ENCODE measurements at regions not wholly inside any gene's neighbourhood (a gene's known extent, or its start where the extent isn't known, plus 50 kb on each side); places are given as distances from the start of the nearest gene placed in this dataset.
"Not testable (repeated sequence)": the region's sequence is repeated elsewhere in the genome, so short reads cannot be mapped to it uniquely, and the experiment has no call there.

GRCh38 chr10:8396675-8397074, 342.2 kb downstream of the GATA3 start:
- no peak for DNase-seq

GRCh38 chr10:8398771-8399170, 344.3 kb downstream of the GATA3 start:
- no peak for DNase-seq

DNA sequence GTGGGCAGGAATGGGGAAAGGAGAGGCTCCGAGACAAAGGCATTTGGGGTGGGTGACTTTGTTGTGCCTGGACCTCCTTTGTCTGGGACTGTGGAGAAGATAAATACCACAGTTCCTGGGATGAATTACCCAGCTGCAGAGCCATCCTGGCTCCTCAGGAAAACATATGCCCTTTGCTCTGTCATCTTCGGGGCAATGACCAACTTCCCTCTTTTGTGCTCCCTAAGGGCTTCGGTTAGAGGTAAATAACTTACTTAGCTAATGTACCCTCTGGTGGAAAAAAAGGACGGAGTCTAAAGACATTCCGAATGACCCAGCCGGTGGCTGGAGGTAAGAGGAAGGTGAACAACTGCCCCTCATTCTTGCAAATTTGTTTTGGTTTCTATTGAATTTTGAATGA, 345.7 kb downstream of the GATA3 start:
- no peak for DNase-seq

- DNase-seq = no peak
Measured at GRCh38 chr10:8400892-8401291, 346.4 kb downstream of the GATA3 start.

GRCh38 chr10:8401531-8401930, 347.0 kb downstream of the GATA3 start:
- no peak for DNase-seq

DNA sequence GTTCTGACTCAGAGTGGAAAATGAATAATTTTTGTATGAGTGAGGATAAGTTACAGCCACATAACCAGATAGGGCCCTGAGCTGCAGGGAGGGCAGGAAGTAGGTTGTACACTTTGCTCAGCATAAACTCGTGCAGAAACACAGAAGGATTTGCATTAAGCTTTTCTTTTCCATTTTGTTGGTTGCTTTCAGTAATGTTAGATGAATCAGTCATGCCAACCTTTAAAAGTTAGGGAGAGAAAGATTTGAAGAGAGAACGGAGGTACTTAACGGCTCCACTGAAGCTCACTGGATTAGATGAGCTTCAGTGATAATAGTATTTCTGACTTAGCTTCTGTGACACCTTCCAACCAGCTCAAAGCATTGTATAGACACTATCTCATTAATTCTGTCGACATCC, 348.1 kb downstream of the GATA3 start:
- peak; percentile 62 for DNase-seq

DNA sequence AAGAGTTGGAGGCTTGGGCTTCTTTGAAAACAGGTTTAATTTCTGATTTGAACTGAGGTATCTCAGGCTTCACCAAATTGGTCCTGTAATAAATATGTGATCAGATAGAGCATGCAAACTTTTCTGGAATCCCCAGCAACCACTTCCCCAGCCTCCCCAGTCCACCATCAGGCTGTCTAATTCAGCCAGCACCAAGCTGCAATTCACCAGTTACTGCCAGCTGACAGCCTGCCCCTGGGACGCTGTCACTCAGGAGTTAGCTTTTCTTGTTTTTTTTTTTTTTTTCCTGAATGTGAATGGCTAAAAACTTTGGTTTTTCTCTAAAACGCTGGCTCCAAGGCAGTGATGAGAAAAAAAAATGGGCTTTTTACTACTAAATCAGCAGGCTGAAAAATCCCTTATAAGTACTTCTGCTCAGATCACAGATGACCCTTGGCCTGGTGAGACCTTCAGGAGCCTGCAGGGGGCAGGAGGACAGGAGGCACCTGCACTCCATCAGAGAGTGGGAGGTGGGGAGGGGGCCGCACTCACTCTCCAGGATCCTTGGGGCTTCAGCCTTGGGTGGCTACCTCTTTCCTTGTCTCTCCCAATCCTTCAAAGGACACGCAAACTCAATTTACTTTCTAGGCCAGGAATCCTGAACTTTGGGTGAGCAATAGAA, 349.4 kb downstream of the GATA3 start:
- no peak for DNase-seq

DNA sequence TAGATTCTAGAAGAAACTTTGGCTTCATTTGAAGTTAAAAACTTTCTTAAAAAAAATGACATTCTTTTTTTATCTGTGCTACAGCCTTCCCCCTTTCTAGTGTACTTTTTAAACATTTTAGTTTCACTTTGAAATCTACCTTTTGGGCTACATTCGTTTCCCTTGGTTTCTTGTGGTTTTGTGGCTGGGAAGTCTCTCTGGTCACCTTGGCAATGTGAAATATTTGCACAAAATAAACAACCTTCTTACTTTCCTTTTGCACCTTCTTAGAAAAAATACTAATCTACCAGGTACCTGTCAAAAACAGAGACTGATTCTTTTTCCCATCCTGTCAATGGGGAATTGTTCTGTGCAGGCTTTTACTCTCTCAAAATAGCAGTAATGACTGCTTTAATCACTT, 350.2 kb downstream of the GATA3 start:
- no peak for DNase-seq

GRCh38 chr10:8405596-8405995, 351.1 kb downstream of the GATA3 start:
- DNase-seq = no peak

- no peak for DNase-seq
Measured at GRCh38 chr10:8407501-8408021, 353.1 kb downstream of the GATA3 start.

- no peak for DNase-seq
Measured at GRCh38 chr10:8410506-8410905, 356.0 kb downstream of the GATA3 start.

DNA sequence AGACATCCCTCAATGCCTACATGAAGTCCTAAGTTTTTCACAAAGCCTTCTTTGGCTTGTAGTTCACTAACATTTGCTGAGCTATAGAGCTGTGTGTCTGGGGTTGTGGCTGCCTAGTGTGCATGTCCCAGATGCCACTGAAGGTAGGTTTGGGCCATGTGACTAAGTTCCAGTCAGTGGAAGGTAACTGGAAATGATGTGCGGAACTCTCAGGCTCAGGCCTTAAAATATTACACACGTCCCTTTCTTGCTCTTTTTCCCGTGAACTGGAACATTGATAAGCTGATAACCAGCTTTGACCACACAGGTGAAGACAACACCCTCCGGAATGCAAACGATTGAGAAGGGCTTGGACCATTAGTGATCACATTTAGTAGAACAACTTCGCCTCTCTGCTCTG, 358.1 kb downstream of the GATA3 start:
- DNase-seq = no peak

- DNase-seq = not testable (repeated sequence)
Measured at GRCh38 chr10:8415029-8415428, 360.5 kb downstream of the GATA3 start.

DNA sequence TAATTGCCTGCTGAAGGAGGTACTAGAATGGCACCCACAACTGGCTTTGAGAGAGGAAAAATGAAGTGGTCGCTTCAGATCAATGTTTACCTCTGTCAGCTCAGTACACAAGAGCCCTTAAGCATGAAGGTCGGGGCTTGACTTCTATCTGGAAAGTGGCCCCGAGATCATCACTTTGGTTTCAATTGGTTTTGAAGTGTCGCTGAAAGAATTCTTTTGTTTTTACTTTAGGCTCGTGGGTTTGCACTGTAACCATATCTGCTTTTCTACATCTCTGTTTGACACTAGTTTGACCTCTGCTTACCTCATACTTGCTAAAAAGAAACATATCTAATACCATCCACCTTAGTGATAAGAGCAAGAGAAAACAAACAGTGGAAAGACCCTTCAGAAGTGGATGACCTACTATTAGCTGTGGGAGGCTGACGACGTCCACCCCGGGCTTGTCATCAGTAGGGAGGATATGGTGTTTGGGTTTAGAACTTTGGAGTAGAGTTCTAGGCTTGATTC, 361.8 kb downstream of the GATA3 start:
- DNase-seq = no peak

DNA sequence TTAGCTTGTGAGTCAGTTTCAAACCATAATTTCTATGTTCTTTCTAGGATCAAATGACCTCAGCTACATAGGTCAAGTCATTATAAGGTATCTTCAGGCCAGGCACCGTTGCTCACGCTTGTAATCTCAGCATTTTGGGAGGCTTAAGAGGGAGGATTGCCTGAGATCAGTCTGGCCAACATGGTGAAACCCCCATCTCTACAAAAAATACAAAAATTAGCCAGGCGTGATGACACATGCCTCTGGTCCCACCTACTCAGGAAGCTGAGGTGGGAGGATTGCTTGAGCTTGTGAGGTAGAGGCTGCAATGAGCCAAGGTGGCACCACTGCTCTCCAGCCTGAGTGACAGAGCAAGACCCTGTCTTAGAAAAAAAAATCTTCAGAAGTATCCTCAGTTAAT, 362.3 kb downstream of the GATA3 start:
- no peak for DNase-seq

GRCh38 chr10:8417631-8418030, 363.1 kb downstream of the GATA3 start:
- DNase-seq = no peak

DNA sequence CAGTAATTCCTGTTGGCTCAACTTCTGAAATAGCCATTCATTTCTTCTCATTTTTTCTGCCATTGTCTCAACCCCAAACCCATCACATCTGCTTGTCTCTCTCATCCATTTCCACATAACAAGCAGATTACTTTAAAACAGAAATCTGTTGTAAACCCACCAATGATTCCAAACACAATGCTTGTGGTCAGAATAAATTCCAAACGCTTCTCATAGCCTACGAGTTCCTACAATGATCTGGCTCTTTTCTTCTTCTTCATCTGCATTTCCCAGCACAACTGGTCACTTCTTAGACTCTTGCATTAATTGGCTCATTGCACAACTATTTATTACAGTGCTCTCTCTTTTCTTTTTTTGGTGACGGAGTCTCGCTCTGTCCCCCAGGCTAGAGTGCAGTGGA, 364.1 kb downstream of the GATA3 start:
- DNase-seq = no peak

- no peak for DNase-seq
Measured at GRCh38 chr10:8420182-8420581, 365.7 kb downstream of the GATA3 start.

GRCh38 chr10:8424555-8425211, 370.2 kb downstream of the GATA3 start:
- no peak for DNase-seq

GRCh38 chr10:8428654-8429053, 374.2 kb downstream of the GATA3 start:
- DNase-seq = no peak

- DNase-seq = no peak
Measured at GRCh38 chr10:8430321-8430720, 375.8 kb downstream of the GATA3 start.

- no peak for DNase-seq
Measured at GRCh38 chr10:8431511-8431910, 377.0 kb downstream of the GATA3 start.

DNA sequence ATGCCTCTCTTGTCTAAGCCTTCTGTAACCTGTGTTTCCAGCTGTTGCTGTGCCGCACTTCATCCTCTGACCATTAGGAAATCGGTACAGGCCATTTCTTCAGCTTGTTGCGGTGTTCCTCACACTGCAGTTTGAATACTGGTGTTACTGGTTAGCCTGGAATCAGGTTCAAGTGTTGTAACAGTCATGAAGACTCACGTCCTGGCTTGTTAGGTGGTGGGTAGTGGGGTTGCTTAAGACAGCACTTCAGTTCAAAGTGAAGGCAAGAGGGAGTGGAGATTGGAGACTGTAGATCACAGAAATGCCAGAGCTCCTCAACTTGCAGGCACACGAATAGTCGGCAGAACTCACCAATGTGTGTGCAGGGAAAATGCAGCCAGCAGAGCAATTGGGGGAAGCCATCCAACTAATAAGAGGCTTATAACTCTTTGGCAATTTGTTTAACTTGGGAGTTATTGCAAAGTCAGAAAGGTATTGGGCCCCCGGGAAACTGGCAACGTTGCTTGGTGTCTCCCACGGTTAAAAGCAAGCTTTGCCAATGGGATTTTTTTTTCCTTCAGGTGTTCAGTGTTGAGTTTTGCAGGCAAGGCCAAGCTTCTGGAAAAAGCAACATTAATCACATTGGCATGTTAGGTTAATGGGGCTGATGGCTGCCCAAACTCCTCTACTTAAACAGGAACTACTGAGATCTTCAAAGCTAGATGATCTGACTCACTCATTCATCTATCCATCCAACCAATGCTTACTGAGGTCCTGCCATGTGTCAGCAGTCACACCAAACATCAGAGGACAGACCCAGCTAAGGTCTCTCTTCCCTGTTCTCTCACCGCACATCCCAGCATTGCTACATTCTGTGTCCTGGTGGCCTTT, 380.9 kb downstream of the GATA3 start:
- DNase-seq = no peak

DNA sequence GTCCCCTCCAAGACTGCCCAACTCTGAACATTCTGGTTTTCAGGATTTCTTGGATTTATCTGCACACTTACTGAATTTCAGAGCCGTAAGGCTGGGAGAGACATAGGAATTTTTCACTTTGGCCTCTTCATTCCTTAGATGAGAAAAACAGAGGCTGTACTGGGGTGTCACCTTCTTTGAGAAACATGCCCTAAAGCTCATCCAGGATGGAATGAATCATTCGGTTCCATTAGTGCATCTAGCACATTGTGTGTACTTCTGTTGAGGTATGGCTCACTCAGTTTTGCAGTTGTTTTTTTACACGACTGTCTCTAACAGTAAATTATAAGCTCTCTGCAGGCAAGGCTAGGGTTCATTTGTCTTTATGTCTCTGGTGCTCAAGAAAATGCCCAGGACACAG, 383.4 kb downstream of the GATA3 start:
- no peak for DNase-seq
